ENCODE measurements at regions not wholly inside any gene's neighbourhood (a gene's known extent, or its start where the extent isn't known, plus 50 kb on each side); places are given as distances from the start of the nearest gene placed in this dataset.
A peak's percentile ranks its signal among the peaks of the same experiment; 100 is the strongest.
"Not testable (repeated sequence)": the region's sequence is repeated elsewhere in the genome, so short reads cannot be mapped to it uniquely, and the experiment has no call there.

GRCh38 chr1:195908121-195908520 lies 700.1 kb downstream of the KCNT2 start:
- DNase-seq, result peak; percentile 15

- DNase-seq, result no peak
These were observed 705.0 kb downstream of the KCNT2 start for GRCh38 chr1:195903203-195903602.

DNA sequence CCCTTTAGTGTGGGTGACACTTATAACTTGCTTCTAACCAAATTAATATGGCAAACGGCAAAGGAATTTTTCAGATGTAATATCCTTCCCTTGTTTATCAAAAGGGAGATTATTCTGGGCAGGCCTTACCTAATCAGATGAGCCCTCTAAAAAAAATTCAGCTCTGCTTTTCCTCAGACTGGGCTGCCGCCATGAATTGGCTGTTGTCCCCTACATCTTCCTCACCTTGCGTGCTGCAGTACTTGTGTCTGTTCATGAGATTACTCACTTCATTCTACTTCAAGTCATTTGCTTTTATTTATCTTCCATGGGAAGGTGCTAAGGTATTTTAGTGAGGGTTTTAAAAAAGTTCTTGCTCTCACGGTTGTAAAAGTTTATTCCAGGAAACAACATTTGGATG lies 705.5 kb downstream of the KCNT2 start:
- no peak for DNase-seq

- peak; percentile 28 for DNase-seq
These were observed 708.4 kb downstream of the KCNT2 start for GRCh38 chr1:195899762-195900352.

DNA sequence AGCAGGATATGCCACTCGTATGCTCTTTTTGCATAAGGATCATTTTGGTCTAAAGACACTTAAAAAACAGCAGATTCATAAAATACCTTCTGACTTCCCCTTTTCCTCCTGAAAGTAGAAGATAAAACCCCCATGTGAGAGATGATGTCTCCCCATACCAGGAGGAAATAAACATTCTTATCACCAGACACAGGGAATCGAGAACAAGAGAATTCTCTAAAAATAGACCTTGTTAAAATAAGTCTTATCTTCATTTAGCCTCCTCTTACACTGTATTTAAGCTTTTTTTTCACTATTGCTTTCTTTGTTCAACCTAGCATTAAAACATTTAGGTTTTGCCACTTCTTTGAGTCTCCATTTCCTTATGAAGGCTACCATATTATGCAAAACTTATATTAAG lies 709.3 kb downstream of the KCNT2 start:
- no peak for DNase-seq

DNA sequence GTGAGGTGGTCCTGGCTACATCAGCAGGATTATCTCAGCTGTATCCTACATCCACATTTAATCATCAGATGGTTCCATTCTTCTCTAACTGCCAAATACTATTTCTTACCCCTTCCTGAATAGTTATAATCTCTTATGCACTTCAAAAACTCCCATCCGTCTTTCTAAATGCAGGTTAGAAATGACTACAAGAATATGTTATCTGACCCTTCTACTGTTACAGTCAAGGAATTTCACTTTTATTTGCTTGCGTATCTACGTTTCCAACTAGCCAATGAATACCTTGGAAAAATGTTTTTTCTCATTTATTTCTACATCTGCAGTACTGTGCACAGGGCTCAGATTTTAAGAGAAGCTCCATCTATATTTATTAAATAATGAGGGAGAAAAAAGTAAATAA lies 709.9 kb downstream of the KCNT2 start:
- DNase-seq, result no peak

DNA sequence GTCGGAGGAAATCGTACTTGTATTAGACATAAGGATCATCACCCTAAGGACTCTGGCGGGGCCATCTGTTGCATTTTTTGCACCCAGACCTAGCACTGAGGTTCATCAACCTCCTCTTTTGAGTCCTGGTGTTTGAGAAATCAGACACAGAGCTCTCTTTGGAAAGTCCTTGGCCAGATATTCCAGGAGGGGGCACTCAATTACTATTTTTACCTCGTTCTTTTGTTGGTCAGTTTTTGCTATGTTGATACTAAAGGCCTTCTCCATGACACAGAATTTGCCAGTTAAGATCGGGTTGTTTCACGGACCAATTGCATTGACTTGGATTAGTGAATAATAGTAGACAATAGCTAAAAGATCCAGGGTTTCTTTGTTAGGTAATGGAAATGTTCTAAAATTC lies 711.2 kb downstream of the KCNT2 start:
- DNase-seq, result no peak

DNA sequence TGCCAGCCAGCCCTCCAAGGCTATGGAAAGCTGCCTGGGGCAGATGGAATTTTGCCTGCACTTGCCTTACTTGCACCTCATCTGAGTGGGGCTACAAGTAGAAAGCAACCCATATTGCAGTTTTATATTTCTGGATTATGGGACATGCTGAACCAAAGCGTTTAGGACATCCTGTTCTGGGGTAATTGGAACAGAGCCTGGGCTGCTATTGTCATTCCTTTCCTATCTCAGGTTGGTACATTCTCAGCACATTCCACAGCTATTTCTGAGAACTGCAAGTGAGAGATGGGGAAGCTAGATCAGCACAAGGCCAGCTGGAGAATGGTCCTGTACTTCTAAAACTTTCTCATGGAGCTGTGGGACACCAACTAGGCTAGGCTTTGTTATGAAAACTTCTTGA lies 713.8 kb downstream of the KCNT2 start:
- peak; percentile 3 for DNase-seq

DNA sequence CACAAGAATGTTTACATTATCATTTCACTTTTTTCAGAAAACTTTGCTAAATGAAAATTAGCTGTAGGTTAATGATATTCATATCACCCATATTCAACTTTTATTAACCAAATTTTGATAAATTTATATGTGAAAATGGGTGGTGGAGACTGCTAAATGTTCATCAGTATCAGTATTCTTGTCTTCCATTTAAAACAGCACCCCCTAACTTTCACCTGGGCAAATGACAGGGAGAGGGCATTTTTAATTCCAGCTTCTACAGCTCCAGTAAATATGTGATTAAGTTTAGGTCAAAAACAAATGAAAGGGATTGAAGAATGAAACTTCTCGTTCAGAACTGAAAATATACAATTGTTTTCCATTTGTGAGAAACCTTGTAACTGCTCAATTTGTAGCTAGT lies 722.2 kb downstream of the KCNT2 start:
- no peak for DNase-seq

DNA sequence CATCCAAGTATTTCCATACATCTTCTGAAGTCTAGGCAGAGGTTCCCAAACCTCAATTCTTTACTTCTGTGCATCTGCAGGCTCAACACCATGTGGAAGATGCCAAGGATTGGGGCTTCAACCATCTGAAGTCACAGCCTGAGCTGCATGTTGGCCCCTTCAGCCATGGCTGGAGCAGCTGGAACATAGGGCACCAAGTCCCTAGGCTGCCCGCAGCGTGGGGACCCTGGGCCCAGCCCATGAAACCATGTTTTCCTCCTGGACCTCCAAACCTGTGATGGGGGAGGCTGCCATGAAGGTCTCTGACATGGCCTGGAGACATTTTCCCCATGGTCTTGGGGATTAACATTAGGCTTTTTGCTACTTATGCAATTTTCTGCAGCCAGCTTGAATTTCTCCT lies 729.8 kb downstream of the KCNT2 start:
- no peak for DNase-seq

DNA sequence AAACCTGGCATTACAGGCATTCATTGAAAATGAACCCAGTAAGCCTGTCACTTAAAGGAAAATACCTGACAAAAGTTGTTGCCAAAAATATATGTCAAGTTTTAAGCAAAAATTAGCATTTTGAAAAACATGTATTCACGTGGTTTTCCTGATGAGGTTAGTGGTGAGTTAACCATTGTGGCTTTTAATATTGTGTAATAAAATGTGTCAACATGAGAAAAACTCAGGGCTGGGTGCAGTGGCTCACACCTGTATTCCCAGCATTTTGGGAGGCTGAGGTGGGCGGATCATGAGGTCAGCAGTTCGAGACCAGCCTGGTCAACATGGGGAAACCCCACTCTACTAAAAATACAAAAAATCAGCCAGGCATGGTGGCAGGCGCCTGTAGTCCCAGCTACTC lies 731.4 kb downstream of the KCNT2 start:
- DNase-seq, result no peak

GRCh38 chr1:195872376-195872775 lies 735.9 kb downstream of the KCNT2 start:
- DNase-seq, result no peak

DNA sequence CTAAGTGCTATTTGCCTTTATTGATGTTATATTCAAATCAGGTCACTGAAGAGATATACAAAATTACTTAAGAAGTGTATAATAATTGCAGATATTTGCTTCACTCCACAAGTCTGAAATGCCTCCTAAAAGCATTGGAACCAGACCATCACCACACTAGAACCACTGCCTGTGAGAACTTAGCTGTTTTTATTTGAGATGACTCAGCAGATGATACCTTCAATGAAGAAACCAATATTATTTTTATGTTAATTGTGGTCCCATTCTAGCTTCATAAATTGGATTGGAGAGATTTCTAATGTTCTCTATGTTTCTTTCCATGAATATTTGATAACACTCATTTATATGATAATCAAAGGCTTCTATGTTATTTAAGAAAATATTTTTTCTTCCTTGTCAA lies 740.6 kb downstream of the KCNT2 start:
- no peak for DNase-seq

- no peak for DNase-seq
These were observed 741.4 kb downstream of the KCNT2 start for GRCh38 chr1:195866781-195867222.

DNA sequence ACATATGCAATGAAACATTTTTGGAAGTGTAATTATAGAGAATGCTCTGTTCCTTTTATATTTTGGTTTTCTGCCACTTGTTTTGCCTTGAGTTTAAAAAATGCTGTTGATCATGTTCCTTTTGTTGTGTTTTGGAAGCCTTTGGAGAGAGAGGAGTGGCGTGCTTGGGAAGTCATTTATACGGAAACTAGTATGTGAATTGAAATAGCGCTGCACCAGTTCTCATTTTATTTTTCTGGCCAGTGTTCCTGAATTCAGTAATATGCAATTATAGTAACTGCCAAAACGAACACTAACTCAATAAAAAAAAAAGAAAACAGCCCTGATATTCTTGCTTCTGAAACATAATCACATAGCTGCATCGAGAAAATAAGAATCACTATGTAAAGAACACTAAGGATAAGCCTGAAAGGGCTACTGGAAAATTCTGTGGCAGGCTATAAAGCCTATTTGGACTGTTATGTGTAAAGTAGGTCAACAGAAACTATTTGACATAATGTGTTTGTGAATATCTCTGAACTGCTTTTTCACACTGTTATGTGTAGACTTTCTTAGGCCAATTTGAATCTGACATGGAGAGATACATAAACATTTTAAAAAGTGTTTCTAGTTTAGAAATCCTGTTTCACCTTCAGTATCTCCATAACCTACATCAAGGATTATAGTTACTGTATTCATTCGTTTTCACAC lies 742.0 kb downstream of the KCNT2 start:
- DNase-seq, result no peak

DNA sequence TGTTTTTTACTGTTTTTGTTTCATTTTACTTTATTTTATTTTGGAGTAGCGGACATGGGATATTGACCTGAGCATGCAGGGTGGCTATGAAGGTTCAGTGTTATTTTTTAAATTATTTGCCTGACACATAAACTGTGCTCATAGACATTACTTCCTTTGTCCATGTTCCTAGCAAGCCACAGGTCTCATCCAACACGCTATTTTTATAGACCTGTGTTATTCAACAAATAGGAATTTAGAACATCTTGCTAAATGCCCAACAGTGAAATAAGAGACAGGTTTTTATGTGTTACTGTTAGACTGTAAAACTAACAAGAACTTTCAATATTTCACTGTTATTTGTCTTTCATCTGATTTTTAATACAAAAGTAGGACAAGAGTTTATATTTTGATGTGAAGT lies 756.4 kb downstream of the KCNT2 start:
- DNase-seq, result peak; percentile 16

GRCh38 chr1:195851016-195851601 lies 757.1 kb downstream of the KCNT2 start:
- no peak for DNase-seq

DNA sequence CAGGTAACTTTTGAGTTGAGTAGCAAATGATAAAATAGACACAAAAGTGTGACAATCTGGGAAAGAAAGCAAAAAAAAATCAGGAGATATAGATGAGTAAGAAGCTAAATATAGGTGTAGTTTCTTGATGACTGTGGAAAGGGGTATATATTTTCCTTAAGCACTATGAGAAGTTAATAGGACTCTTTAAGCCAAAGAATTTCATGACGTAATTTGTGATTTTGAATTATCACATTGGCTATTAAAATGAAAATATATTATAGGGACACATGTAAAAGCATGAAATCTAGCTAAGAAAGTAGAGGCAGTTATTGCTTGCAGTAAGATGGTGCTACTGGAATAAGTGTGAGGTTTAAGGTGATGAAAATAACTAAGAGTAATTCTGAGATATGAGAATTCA lies 759.1 kb downstream of the KCNT2 start:
- DNase-seq, result no peak

- DNase-seq, result not testable (repeated sequence)
These were observed 760.0 kb downstream of the KCNT2 start for GRCh38 chr1:195847957-195848875.

DNA sequence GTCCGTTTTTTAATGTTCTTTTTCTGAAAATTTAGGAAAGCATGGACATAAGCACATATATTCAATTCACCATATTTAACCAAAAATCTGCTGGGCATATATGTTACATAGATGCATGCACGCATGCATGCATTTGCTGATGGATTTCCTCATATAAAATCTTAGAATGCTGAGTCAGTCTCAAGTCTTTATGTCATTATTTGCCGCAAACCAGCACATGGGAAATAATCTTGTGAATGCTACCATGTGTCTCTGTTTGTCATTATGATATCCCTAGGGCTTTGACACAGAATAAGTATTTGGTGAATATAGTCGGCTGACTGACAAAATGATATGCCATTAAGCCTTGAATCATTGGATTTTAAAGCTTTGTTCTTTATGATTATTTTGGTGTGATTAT lies 776.5 kb downstream of the KCNT2 start:
- no peak for DNase-seq

DNA sequence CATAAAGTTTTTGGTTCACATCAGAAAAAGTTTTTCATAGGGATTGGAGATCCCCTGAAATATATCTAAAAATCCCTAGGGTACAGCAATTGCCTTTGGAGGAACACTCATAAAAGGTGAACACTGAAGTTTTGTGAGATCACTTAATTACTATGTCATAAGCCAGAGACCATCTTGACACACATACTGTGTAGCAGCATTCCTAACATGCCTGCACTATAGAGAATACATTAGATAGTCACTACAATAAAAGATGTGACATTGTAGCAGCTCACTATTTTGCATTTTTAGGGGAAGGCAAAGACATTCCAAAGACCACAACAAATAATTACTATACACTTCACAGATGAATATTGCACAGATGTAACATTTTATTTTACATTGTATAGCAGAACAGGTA lies 779.9 kb downstream of the KCNT2 start:
- peak; percentile 5 for DNase-seq

- DNase-seq, result no peak
These were observed 787.3 kb downstream of the KCNT2 start for GRCh38 chr1:195820925-195821324.

GRCh38 chr1:195806060-195806459 lies 802.2 kb downstream of the KCNT2 start:
- no peak for DNase-seq

- DNase-seq, result peak; percentile 3
These were observed 803.7 kb downstream of the KCNT2 start for GRCh38 chr1:195804547-195804946.

Measured in fibroblast of upper back skin (primary cell).